Jurkat, Clone E6-1 (cell line): ENCODE measurements at regions not wholly inside any gene's neighbourhood (a gene's known extent, or its start where the extent isn't known, plus 50 kb on each side); places are given as distances from the start of the nearest gene placed in this dataset.

Experiments
- DNase-seq: peaks from one replicate; pipeline ENCODE4 v3.0.0-alpha.2; 2011; ENCODE audit warnings: low read depth, low spot score
- H3K4me3 ChIP-seq: 2 replicates; pipeline ENCODE4 v1.5.1; 2011; ENCODE audit warnings: mild to moderate bottlenecking, low read length, control low read depth, moderate library complexity

GRCh38 chr1:38270849-38271633 is 224.4 kb upstream of the POU3F1 start:
- no peak overlapping the region for H3K4me3 ChIP-seq
- DNase-seq = no peak

GRCh38 chr1:38269923-38270848 is 223.6 kb upstream of the POU3F1 start:
- no peak for DNase-seq

GRCh38 chr1:38268226-38268625 is 221.6 kb upstream of the POU3F1 start:
- H3K4me3 ChIP-seq = no peak overlapping the region
- DNase-seq = no peak

More at GRCh38 chr1:38269923-38270848, 223.6 kb upstream of the POU3F1 start:
- H3K4me3 ChIP-seq = no peak overlapping the region

- no peak overlapping the region for H3K4me3 ChIP-seq
- DNase-seq = no peak
Observed at GRCh38 chr1:38267037-38268036, 220.7 kb upstream of the POU3F1 start.

- no peak overlapping the region for H3K4me3 ChIP-seq
- DNase-seq = no peak
Observed at GRCh38 chr1:38266197-38266520, 219.6 kb upstream of the POU3F1 start.

GRCh38 chr1:38265293-38266196 is 219.0 kb upstream of the POU3F1 start:
- DNase-seq = no peak
- no peak overlapping the region for H3K4me3 ChIP-seq

GRCh38 chr1:38263438-38263837 is 216.8 kb upstream of the POU3F1 start:
- no peak for DNase-seq
- H3K4me3 ChIP-seq = no peak overlapping the region

GRCh38 chr1:38261574-38261973 is 215.0 kb upstream of the POU3F1 start:
- DNase-seq = no peak
- H3K4me3 ChIP-seq = no peak overlapping the region

- H3K4me3 ChIP-seq = no peak overlapping the region
- no peak for DNase-seq
Observed at GRCh38 chr1:38258085-38258627, 211.6 kb upstream of the POU3F1 start.

- no peak for DNase-seq
- H3K4me3 ChIP-seq = no peak overlapping the region
Observed at GRCh38 chr1:38257374-38257773, 210.8 kb upstream of the POU3F1 start.

GRCh38 chr1:38256072-38256471 is 209.5 kb upstream of the POU3F1 start:
- DNase-seq = no peak
- no peak overlapping the region for H3K4me3 ChIP-seq

GRCh38 chr1:38253314-38253713 is 206.7 kb upstream of the POU3F1 start:
- H3K4me3 ChIP-seq = no peak overlapping the region
- DNase-seq = no peak

GRCh38 chr1:38250356-38250755 is 203.8 kb upstream of the POU3F1 start:
- H3K4me3 ChIP-seq = no peak overlapping the region
- no peak for DNase-seq

GRCh38 chr1:38249001-38249400 is 202.4 kb upstream of the POU3F1 start:
- DNase-seq = no peak
- H3K4me3 ChIP-seq = no peak overlapping the region

- DNase-seq = no peak
- no peak overlapping the region for H3K4me3 ChIP-seq
Observed at GRCh38 chr1:38246955-38247952, 200.7 kb upstream of the POU3F1 start.

GRCh38 chr1:38244218-38244845 is 197.7 kb upstream of the POU3F1 start:
- no peak for DNase-seq
- H3K4me3 ChIP-seq = no peak overlapping the region
